Ammon's horn (tissue), 1 donor: ENCODE measurements at regions not wholly inside any gene's neighbourhood (a gene's known extent, or its start where the extent isn't known, plus 50 kb on each side); places are given as distances from the start of the nearest gene placed in this dataset.

ENCODE experiments used
- DNase-seq: peaks from one replicate; pipeline ENCODE4 v3.0.0-alpha.2; 2016; ENCODE audit warnings: low spot score

GRCh38 chr2:175560521-175561169, 379.1 kb upstream of the ATP5MC3 start:
- peak; percentile 3 for DNase-seq

GRCh38 chr2:175559613-175560012, 378.1 kb upstream of the ATP5MC3 start:
- DNase-seq = no peak

- no peak for DNase-seq
Measured at GRCh38 chr2:175557810-175558377, 376.4 kb upstream of the ATP5MC3 start.

GRCh38 chr2:175553910-175554309, 372.4 kb upstream of the ATP5MC3 start:
- DNase-seq = no peak

GRCh38 chr2:175552902-175553301, 371.4 kb upstream of the ATP5MC3 start:
- no peak for DNase-seq

- no peak for DNase-seq
Measured at GRCh38 chr2:175540421-175540820, 358.9 kb upstream of the ATP5MC3 start.

- no peak for DNase-seq
Measured at GRCh38 chr2:175539122-175539521, 357.6 kb upstream of the ATP5MC3 start.

- no peak for DNase-seq
Measured at GRCh38 chr2:175536059-175536458, 354.5 kb upstream of the ATP5MC3 start.

GRCh38 chr2:175535631-175536030, 354.1 kb upstream of the ATP5MC3 start:
- DNase-seq = no peak

GRCh38 chr2:175525975-175526374, 344.5 kb upstream of the ATP5MC3 start:
- no peak for DNase-seq

GRCh38 chr2:175523001-175523400, 341.5 kb upstream of the ATP5MC3 start:
- DNase-seq = no peak

- no peak for DNase-seq
Measured at GRCh38 chr2:175518206-175518605, 336.7 kb upstream of the ATP5MC3 start.

GRCh38 chr2:175516555-175516954, 335.0 kb upstream of the ATP5MC3 start:
- no peak for DNase-seq

GRCh38 chr2:175500255-175500654, 318.7 kb upstream of the ATP5MC3 start:
- no peak for DNase-seq

GRCh38 chr2:175490360-175490791, 308.9 kb upstream of the ATP5MC3 start:
- DNase-seq = no peak

GRCh38 chr2:175478096-175478768, 296.7 kb upstream of the ATP5MC3 start:
- DNase-seq = no peak

- DNase-seq = no peak
Measured at GRCh38 chr2:175476948-175477347, 295.4 kb upstream of the ATP5MC3 start.

GRCh38 chr2:175476374-175476773, 294.9 kb upstream of the ATP5MC3 start:
- no peak for DNase-seq

GRCh38 chr2:175475130-175475529, 293.6 kb upstream of the ATP5MC3 start:
- DNase-seq = no peak

- no peak for DNase-seq
Measured at GRCh38 chr2:175468431-175469098, 287.1 kb upstream of the ATP5MC3 start.

GRCh38 chr2:175465101-175465500, 283.6 kb upstream of the ATP5MC3 start:
- no peak for DNase-seq

- DNase-seq = no peak
Measured at GRCh38 chr2:175464311-175464670, 282.8 kb upstream of the ATP5MC3 start.
